PC-3 (cell line): ENCODE measurements at regions not wholly inside any gene's neighbourhood (a gene's known extent, or its start where the extent isn't known, plus 50 kb on each side); places are given as distances from the start of the nearest gene placed in this dataset.
A peak's percentile ranks its signal among the peaks of the same experiment; 100 is the strongest.

Source experiments
- EZH2 ChIP-seq: fragments of 300-600 bp; sonication (generic); IDR thresholded peaks from one replicate; pipeline ENCODE4 v1.6.1; 2017; ENCODE audit warnings: antibody characterized with exemption, mild to moderate bottlenecking, low read length; ENCODE audit not compliant: unreplicated experiment
- EZH2phosphoT487 ChIP-seq: fragments of 300-600 bp; sonication (generic); IDR thresholded peaks from 2 replicates; pipeline ENCODE4 v1.6.1; 2018; ENCODE audit warnings: mild to moderate bottlenecking, antibody characterized with exemption, low read length, borderline replicate concordance
- TF ChIP-seq, protein P1 (sequence below): fragments of 300-600 bp; sonication (generic); conservative IDR thresholded peaks from 2 replicates; pipeline ENCODE4 v1.5.1; 2017; ENCODE audit warnings: antibody characterized with exemption, low read depth, mild to moderate bottlenecking, low read length

DNA sequence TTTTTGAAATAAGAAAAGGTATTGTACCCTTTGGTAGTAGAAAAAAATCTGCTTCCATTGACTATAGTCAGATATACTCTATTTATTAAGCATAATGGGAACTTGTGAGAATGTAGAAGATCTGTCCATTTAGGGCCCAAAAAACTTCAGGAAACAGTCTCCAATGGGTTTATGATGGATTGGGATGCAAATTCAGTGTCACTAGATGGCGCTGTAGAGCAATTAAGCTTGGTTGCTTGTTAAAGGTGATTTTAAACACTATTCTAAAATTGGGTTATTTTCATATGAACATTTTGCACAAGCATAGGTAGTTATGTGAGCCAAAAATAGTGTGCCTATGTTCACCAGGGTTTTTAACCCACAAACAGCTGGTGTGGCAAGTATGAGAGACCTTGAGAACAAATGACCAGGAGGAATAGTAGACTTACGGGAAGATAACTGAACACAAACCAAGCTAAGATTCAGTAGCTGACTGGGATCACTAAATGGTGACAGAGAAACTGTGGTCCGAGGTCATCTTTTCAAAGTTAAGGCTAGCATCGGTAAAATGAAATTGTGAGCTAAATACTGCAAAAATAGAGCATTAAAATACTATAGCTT, 80.3 kb upstream of the LSM6 start:
- TF ChIP-seq, protein P1, sequence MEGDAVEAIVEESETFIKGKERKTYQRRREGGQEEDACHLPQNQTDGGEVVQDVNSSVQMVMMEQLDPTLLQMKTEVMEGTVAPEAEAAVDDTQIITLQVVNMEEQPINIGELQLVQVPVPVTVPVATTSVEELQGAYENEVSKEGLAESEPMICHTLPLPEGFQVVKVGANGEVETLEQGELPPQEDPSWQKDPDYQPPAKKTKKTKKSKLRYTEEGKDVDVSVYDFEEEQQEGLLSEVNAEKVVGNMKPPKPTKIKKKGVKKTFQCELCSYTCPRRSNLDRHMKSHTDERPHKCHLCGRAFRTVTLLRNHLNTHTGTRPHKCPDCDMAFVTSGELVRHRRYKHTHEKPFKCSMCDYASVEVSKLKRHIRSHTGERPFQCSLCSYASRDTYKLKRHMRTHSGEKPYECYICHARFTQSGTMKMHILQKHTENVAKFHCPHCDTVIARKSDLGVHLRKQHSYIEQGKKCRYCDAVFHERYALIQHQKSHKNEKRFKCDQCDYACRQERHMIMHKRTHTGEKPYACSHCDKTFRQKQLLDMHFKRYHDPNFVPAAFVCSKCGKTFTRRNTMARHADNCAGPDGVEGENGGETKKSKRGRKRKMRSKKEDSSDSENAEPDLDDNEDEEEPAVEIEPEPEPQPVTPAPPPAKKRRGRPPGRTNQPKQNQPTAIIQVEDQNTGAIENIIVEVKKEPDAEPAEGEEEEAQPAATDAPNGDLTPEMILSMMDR: peak; percentile 95
- TF ChIP-seq EZH2phosphoT487: no peak
- TF ChIP-seq EZH2: no peak
